ENCODE measurements at regions not wholly inside any gene's neighbourhood (a gene's known extent, or its start where the extent isn't known, plus 50 kb on each side); places are given as distances from the start of the nearest gene placed in this dataset.

- Histone ChIP-seq H3K9ac (ENCODE audit: low read depth, low read length, poor library complexity) (no peak overlapping the region), H3K18ac (ENCODE audit: low read length) (no peak overlapping the region), H2BK12ac (ENCODE audit: low read length) (no peak overlapping the region), H3K79me1 (ENCODE audit: low read depth, low read length) (no peaks in the 10 kb centered on the region), H3K27me3 (ENCODE audit: control insufficient read depth in 3 of 3, insufficient read depth in 3 of 3, low read depth in 1 of 3, low read length in 3 of 3) (no peaks in the 10 kb centered on the region), H3K4me2 (ENCODE audit: insufficient read depth, low read length, poor library complexity, severe bottlenecking) (no peak overlapping the region), H2BK5ac (ENCODE audit: low read length) (no peak overlapping the region), H4K8ac (ENCODE audit: low read depth, low read length) (no peak overlapping the region), H3K4me3 (ENCODE audit: low read length in 2 of 2) (no peak overlapping the region), H4K91ac (ENCODE audit: low read depth, low read length, poor library complexity) (no peak overlapping the region), H2AFZ (ENCODE audit: low read length) (no peak overlapping the region), H3K4ac (ENCODE audit: low read length) (no peak overlapping the region), H3K23ac (ENCODE audit: low read depth, low read length, poor library complexity) (no peak overlapping the region), H3K36me3 (replicated peaks in 1 of 2; ENCODE audit: control insufficient read depth in 2 of 2, insufficient read depth in 2 of 2, low read length in 2 of 2) (no peaks in the 10 kb centered on the region), H2BK120ac (ENCODE audit: low read depth, low read length) (no peak overlapping the region), H2BK15ac (ENCODE audit: low read length) (no peak overlapping the region), H3K9me3 (replicated peaks in 1 of 2; ENCODE audit: control insufficient read depth in 2 of 2, insufficient read depth in 1 of 2, low read depth in 1 of 2, low read length in 2 of 2) (no peaks in the 10 kb centered on the region), H3K14ac (ENCODE audit: low read length) (no peak overlapping the region), H3K4me1 (ENCODE audit: control insufficient read depth in 2 of 2, insufficient read depth in 1 of 2, low read depth in 1 of 2, low read length in 2 of 2) (no peaks in the 10 kb centered on the region), H3K27ac (replicated peaks; ENCODE audit: low read length) (no peak overlapping the region), H2AK5ac (ENCODE audit: low read depth, low read length) (no peak overlapping the region)
- no peak for DNase-seq (ENCODE audit: low spot score)
- no CpG with 5 or more reads among the region's 4 CpGs for WGBS, 2 donors (ENCODE audit: extremely low coverage in 2 of 2, insufficient read length in 2 of 2, insufficient replicate concordance in 1 of 2)
Observed at GRCh38 chr7:113431406-113431805, 313.1 kb upstream of the SMIM30 start.

- no peak overlapping the region for H2BK120ac ChIP-seq (ENCODE audit: low read depth, low read length)
- no peak overlapping the region for H3K4me3 ChIP-seq (ENCODE audit: low read length in 2 of 2)
- H4K91ac ChIP-seq (ENCODE audit: low read depth, low read length, poor library complexity), result no peak overlapping the region
- H3K14ac ChIP-seq (ENCODE audit: low read length), result no peak overlapping the region
- no peak overlapping the region for H4K8ac ChIP-seq (ENCODE audit: low read depth, low read length)
- H2BK5ac ChIP-seq (ENCODE audit: low read length), result no peak overlapping the region
- no peaks in the 10 kb centered on the region for H3K79me1 ChIP-seq (ENCODE audit: low read depth, low read length)
- no peak overlapping the region for H2BK15ac ChIP-seq (ENCODE audit: low read length)
- H3K4me2 ChIP-seq (ENCODE audit: insufficient read depth, low read length, poor library complexity, severe bottlenecking), result no peak overlapping the region
- no peak overlapping the region for H2AK5ac ChIP-seq (ENCODE audit: low read depth, low read length)
- H3K4me1 ChIP-seq (ENCODE audit: control insufficient read depth in 2 of 2, insufficient read depth in 1 of 2, low read depth in 1 of 2, low read length in 2 of 2), result no peaks in the 10 kb centered on the region
- WGBS, 2 donors (ENCODE audit: extremely low coverage in 2 of 2, insufficient read length in 2 of 2, insufficient replicate concordance in 1 of 2), result no CpG with 5 or more reads among the region's 6 CpGs
- H2AFZ ChIP-seq (ENCODE audit: low read length), result no peak overlapping the region
- no peak overlapping the region for H3K4ac ChIP-seq (ENCODE audit: low read length)
- no peak overlapping the region for H3K27ac ChIP-seq (replicated peaks; ENCODE audit: low read length)
- DNase-seq (ENCODE audit: low spot score), result no peak
- H3K9me3 ChIP-seq (replicated peaks in 1 of 2; ENCODE audit: control insufficient read depth in 2 of 2, insufficient read depth in 1 of 2, low read depth in 1 of 2, low read length in 2 of 2), result no peaks in the 10 kb centered on the region
- H3K36me3 ChIP-seq (replicated peaks in 1 of 2; ENCODE audit: control insufficient read depth in 2 of 2, insufficient read depth in 2 of 2, low read length in 2 of 2), result no peaks in the 10 kb centered on the region
- H2BK12ac ChIP-seq (ENCODE audit: low read length), result no peak overlapping the region
- H3K9ac ChIP-seq (ENCODE audit: low read depth, low read length, poor library complexity), result no peak overlapping the region
- no peak overlapping the region for H3K18ac ChIP-seq (ENCODE audit: low read length)
- H3K23ac ChIP-seq (ENCODE audit: low read depth, low read length, poor library complexity), result no peak overlapping the region
- no peaks in the 10 kb centered on the region for H3K27me3 ChIP-seq (ENCODE audit: control insufficient read depth in 3 of 3, insufficient read depth in 3 of 3, low read depth in 1 of 3, low read length in 3 of 3)
Observed at GRCh38 chr7:113424185-113424817, 305.9 kb upstream of the SMIM30 start.

- Histone ChIP-seq H3K27me3 (ENCODE audit: control insufficient read depth in 3 of 3, insufficient read depth in 3 of 3, low read depth in 1 of 3, low read length in 3 of 3) (no peaks in the 10 kb centered on the region), H2BK5ac (ENCODE audit: low read length) (no peak overlapping the region), H2BK15ac (ENCODE audit: low read length) (no peak overlapping the region), H3K79me1 (ENCODE audit: low read depth, low read length) (no peaks in the 10 kb centered on the region), H3K36me3 (replicated peaks in 1 of 2; ENCODE audit: control insufficient read depth in 2 of 2, insufficient read depth in 2 of 2, low read length in 2 of 2) (no peaks in the 10 kb centered on the region), H2BK120ac (ENCODE audit: low read depth, low read length) (no peak overlapping the region), H3K14ac (ENCODE audit: low read length) (no peak overlapping the region), H2AFZ (ENCODE audit: low read length) (peak overlapping the region; percentile 91), H3K23ac (ENCODE audit: low read depth, low read length, poor library complexity) (no peak overlapping the region), H3K4me1 (ENCODE audit: control insufficient read depth in 2 of 2, insufficient read depth in 1 of 2, low read depth in 1 of 2, low read length in 2 of 2) (no peaks in the 10 kb centered on the region), H3K27ac (replicated peaks; ENCODE audit: low read length) (no peak overlapping the region), H3K4me3 (ENCODE audit: low read length in 2 of 2) (no peak overlapping the region), H3K9ac (ENCODE audit: low read depth, low read length, poor library complexity) (no peak overlapping the region), H2BK12ac (ENCODE audit: low read length) (no peak overlapping the region), H3K18ac (ENCODE audit: low read length) (no peak overlapping the region), H3K9me3 (replicated peaks in 1 of 2; ENCODE audit: control insufficient read depth in 2 of 2, insufficient read depth in 1 of 2, low read depth in 1 of 2, low read length in 2 of 2) (no peaks in the 10 kb centered on the region), H3K4me2 (ENCODE audit: insufficient read depth, low read length, poor library complexity, severe bottlenecking) (no peak overlapping the region), H2AK5ac (ENCODE audit: low read depth, low read length) (no peak overlapping the region), H4K91ac (ENCODE audit: low read depth, low read length, poor library complexity) (no peak overlapping the region), H3K4ac (ENCODE audit: low read length) (no peak overlapping the region), H4K8ac (ENCODE audit: low read depth, low read length) (no peak overlapping the region)
- no CpG with 5 or more reads among the region's 4 CpGs for WGBS, 2 donors (ENCODE audit: extremely low coverage in 2 of 2, insufficient read length in 2 of 2, insufficient replicate concordance in 1 of 2)
- peak; percentile 59 for DNase-seq (ENCODE audit: low spot score)
Observed at GRCh38 chr7:113421696-113422330, 303.5 kb upstream of the SMIM30 start.

- Histone ChIP-seq H3K27ac (replicated peaks; ENCODE audit: low read length) (no peak overlapping the region), H3K23ac (ENCODE audit: low read depth, low read length, poor library complexity) (no peak overlapping the region), H2BK5ac (ENCODE audit: low read length) (no peak overlapping the region), H3K36me3 (replicated peaks in 1 of 2; ENCODE audit: control insufficient read depth in 2 of 2, insufficient read depth in 2 of 2, low read length in 2 of 2) (no peaks in the 10 kb centered on the region), H3K9me3 (replicated peaks in 1 of 2; ENCODE audit: control insufficient read depth in 2 of 2, insufficient read depth in 1 of 2, low read depth in 1 of 2, low read length in 2 of 2) (no peaks in the 10 kb centered on the region), H4K8ac (ENCODE audit: low read depth, low read length) (no peak overlapping the region), H3K27me3 (ENCODE audit: control insufficient read depth in 3 of 3, insufficient read depth in 3 of 3, low read depth in 1 of 3, low read length in 3 of 3) (no peaks in the 10 kb centered on the region), H3K4ac (ENCODE audit: low read length) (no peak overlapping the region), H3K4me2 (ENCODE audit: insufficient read depth, low read length, poor library complexity, severe bottlenecking) (no peak overlapping the region), H2BK15ac (ENCODE audit: low read length) (no peak overlapping the region), H2AFZ (ENCODE audit: low read length) (no peak overlapping the region), H3K18ac (ENCODE audit: low read length) (no peak overlapping the region), H3K14ac (ENCODE audit: low read length) (no peak overlapping the region), H3K4me1 (ENCODE audit: control insufficient read depth in 2 of 2, insufficient read depth in 1 of 2, low read depth in 1 of 2, low read length in 2 of 2) (no peaks in the 10 kb centered on the region), H3K9ac (ENCODE audit: low read depth, low read length, poor library complexity) (no peak overlapping the region), H4K91ac (ENCODE audit: low read depth, low read length, poor library complexity) (no peak overlapping the region), H2AK5ac (ENCODE audit: low read depth, low read length) (no peak overlapping the region), H2BK12ac (ENCODE audit: low read length) (no peak overlapping the region), H3K79me1 (ENCODE audit: low read depth, low read length) (no peaks in the 10 kb centered on the region), H3K4me3 (ENCODE audit: low read length in 2 of 2) (no peak overlapping the region), H2BK120ac (ENCODE audit: low read depth, low read length) (no peak overlapping the region)
- DNase-seq (ENCODE audit: low spot score), result no peak
- WGBS, 2 donors (ENCODE audit: extremely low coverage in 2 of 2, insufficient read length in 2 of 2, insufficient replicate concordance in 1 of 2), result no CpG with 5 or more reads among the region's 1 CpG
Observed at GRCh38 chr7:113414401-113415035, 296.2 kb upstream of the SMIM30 start.
